ENCODE measurements at regions not wholly inside any gene's neighbourhood (a gene's known extent, or its start where the extent isn't known, plus 50 kb on each side); places are given as distances from the start of the nearest gene placed in this dataset.

- Histone ChIP-seq H3K9me3 (ENCODE audit: control insufficient read depth, insufficient read depth, low read length) (no peaks in the 10 kb centered on the region), H3K9me2 (replicated peaks; ENCODE audit: control insufficient read depth, low read length) (no peaks in the 10 kb centered on the region), H3K4me3 (ENCODE audit: low read length) (no peak overlapping the region), H3F3A (ENCODE audit: control insufficient read depth, insufficient read depth) (no peaks in the 10 kb centered on the region), H3K27ac (ENCODE audit: low read depth, low read length) (no peak overlapping the region), H4K20me1 (ENCODE audit: control insufficient read depth, insufficient read depth, low read depth, low read length) (no peaks in the 10 kb centered on the region), H3K27me3 (ENCODE audit: control insufficient read depth, low read length) (0 out of 2 replicates have a peak, but pooled peaks cover 4% of the 10 kb centered on the region), H3K4me2 (ENCODE audit: low read length) (no peak overlapping the region), H3K79me2 (ENCODE audit: control insufficient read depth, low read length) (no peaks in the 10 kb centered on the region), H3K4me1 (ENCODE audit: control insufficient read depth, low read length) (no peaks in the 10 kb centered on the region), H3K36me3 (ENCODE audit: control insufficient read depth, low read length) (no peaks in the 10 kb centered on the region)
- TF ChIP-seq CTCF (IDR thresholded peaks at IDR 0.05; ENCODE audit: low read depth, low read length, poor library complexity, severe bottlenecking) = no peak
These were observed 1469.7 kb downstream of the BRD1 start for GRCh38 chr22:48357961-48358360.

- H3K4me2 ChIP-seq (ENCODE audit: low read length) = no peak overlapping the region
- H4K20me1 ChIP-seq (ENCODE audit: control insufficient read depth, insufficient read depth, low read depth, low read length) = no peaks in the 10 kb centered on the region
- no peak overlapping the region for H3K4me3 ChIP-seq (ENCODE audit: low read length)
- H3K4me1 ChIP-seq (ENCODE audit: control insufficient read depth, low read length) = no peaks in the 10 kb centered on the region
- H3K79me2 ChIP-seq (ENCODE audit: control insufficient read depth, low read length) = no peaks in the 10 kb centered on the region
- no peaks in the 10 kb centered on the region for H3K36me3 ChIP-seq (ENCODE audit: control insufficient read depth, low read length)
- H3K9me3 ChIP-seq (ENCODE audit: control insufficient read depth, insufficient read depth, low read length) = no peaks in the 10 kb centered on the region
- TF ChIP-seq CTCF (IDR thresholded peaks at IDR 0.05; ENCODE audit: low read depth, low read length, poor library complexity, severe bottlenecking) (no peak), EZH2phosphoT487 (IDR thresholded peaks at IDR 0.05; ENCODE audit: borderline replicate concordance, low read length) (no peak)
- peaks cover 10% of the 10 kb centered on the region; the same call in 1 of the 2 replicates for H3K27me3 ChIP-seq (ENCODE audit: control insufficient read depth, low read length)
- H3K27ac ChIP-seq (ENCODE audit: low read depth, low read length) = no peak overlapping the region
- no peaks in the 10 kb centered on the region for H3K9me2 ChIP-seq (replicated peaks; ENCODE audit: control insufficient read depth, low read length)
- H3F3A ChIP-seq (ENCODE audit: control insufficient read depth, insufficient read depth) = no peaks in the 10 kb centered on the region
These were observed 1470.5 kb downstream of the BRD1 start for GRCh38 chr22:48357196-48357595.

- Histone ChIP-seq H3K9me3 (ENCODE audit: control insufficient read depth, insufficient read depth, low read length) (no peaks in the 10 kb centered on the region), H3K4me2 (ENCODE audit: low read length) (no peak overlapping the region), H3K9me2 (replicated peaks; ENCODE audit: control insufficient read depth, low read length) (no peaks in the 10 kb centered on the region), H3K27me3 (ENCODE audit: control insufficient read depth, low read length) (peaks cover 10% of the 10 kb centered on the region; the same call in 1 of the 2 replicates), H3K27ac (ENCODE audit: low read depth, low read length) (no peak overlapping the region), H3K36me3 (ENCODE audit: control insufficient read depth, low read length) (no peaks in the 10 kb centered on the region), H3K79me2 (ENCODE audit: control insufficient read depth, low read length) (no peaks in the 10 kb centered on the region), H3K4me3 (ENCODE audit: low read length) (no peak overlapping the region), H4K20me1 (ENCODE audit: control insufficient read depth, insufficient read depth, low read depth, low read length) (no peaks in the 10 kb centered on the region), H3F3A (ENCODE audit: control insufficient read depth, insufficient read depth) (no peaks in the 10 kb centered on the region), H3K4me1 (ENCODE audit: control insufficient read depth, low read length) (no peaks in the 10 kb centered on the region)
- TF ChIP-seq EZH2phosphoT487 (IDR thresholded peaks at IDR 0.05; ENCODE audit: borderline replicate concordance, low read length) (no peak), CTCF (IDR thresholded peaks at IDR 0.05; ENCODE audit: low read depth, low read length, poor library complexity, severe bottlenecking) (no peak)
These were observed 1470.9 kb downstream of the BRD1 start for GRCh38 chr22:48356731-48357130.

- no peaks in the 10 kb centered on the region for H3F3A ChIP-seq (ENCODE audit: control insufficient read depth, insufficient read depth)
- peaks cover 10% of the 10 kb centered on the region; the same call in 1 of the 2 replicates for H3K27me3 ChIP-seq (ENCODE audit: control insufficient read depth, low read length)
- no peak overlapping the region for H3K27ac ChIP-seq (ENCODE audit: low read depth, low read length)
- H3K4me3 ChIP-seq (ENCODE audit: low read length) = no peak overlapping the region
- no peaks in the 10 kb centered on the region for H3K9me2 ChIP-seq (replicated peaks; ENCODE audit: control insufficient read depth, low read length)
- H3K36me3 ChIP-seq (ENCODE audit: control insufficient read depth, low read length) = no peaks in the 10 kb centered on the region
- no peaks in the 10 kb centered on the region for H4K20me1 ChIP-seq (ENCODE audit: control insufficient read depth, insufficient read depth, low read depth, low read length)
- H3K4me2 ChIP-seq (ENCODE audit: low read length) = no peak overlapping the region
- TF ChIP-seq CTCF (IDR thresholded peaks at IDR 0.05; ENCODE audit: low read depth, low read length, poor library complexity, severe bottlenecking) (no peak), EZH2phosphoT487 (IDR thresholded peaks at IDR 0.05; ENCODE audit: borderline replicate concordance, low read length) (no peak)
- H3K79me2 ChIP-seq (ENCODE audit: control insufficient read depth, low read length) = no peaks in the 10 kb centered on the region
- no peaks in the 10 kb centered on the region for H3K4me1 ChIP-seq (ENCODE audit: control insufficient read depth, low read length)
- no peaks in the 10 kb centered on the region for H3K9me3 ChIP-seq (ENCODE audit: control insufficient read depth, insufficient read depth, low read length)
These were observed 1473.6 kb downstream of the BRD1 start for GRCh38 chr22:48354096-48354495.
